ENCODE measurements at regions not wholly inside any gene's neighbourhood (a gene's known extent, or its start where the extent isn't known, plus 50 kb on each side); places are given as distances from the start of the nearest gene placed in this dataset.

DNA sequence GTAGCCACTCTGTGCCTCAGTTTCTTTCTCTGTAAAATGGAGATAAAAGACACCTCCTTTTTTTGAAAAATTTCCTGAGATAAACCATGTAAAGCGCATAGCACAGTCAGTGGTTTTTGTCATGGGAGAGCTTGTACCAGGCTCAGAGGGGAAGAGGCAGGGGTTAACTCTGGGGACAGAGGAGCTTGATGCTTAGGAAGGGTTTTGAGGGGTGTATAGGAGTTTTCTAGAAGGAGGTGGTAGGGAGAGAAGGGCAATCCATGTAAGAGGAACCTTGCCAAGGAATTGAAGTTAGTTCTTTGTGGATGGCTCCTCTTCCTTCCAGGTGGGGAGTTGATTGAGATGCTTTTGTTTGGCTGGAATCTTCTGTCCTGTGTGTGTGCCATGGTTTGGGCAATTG, 131.9 kb upstream of the GSE1 start:
- no peak for FAIRE-seq

DNA sequence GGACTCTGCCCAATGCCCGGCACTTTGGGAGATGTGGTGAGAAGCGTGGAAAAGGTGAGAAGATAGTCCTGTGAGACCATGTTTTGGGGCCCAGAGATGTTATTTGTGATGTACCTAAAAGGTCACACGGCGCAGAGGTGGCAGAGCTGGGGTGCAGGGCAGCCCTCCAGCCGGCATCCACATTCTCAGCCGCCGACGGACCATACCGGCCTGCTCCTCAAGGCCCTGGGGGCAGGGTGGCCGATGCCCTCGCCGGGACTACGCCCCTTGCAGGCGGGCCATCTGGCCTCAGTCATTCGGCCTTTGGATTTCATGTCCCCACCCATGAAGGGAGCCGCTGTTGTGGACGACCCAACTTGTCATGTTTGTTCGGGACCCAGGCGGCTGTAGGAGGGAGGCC, 131.4 kb upstream of the GSE1 start:
- Histone ChIP-seq H3K4me1 (ENCODE audit: control insufficient read depth, extremely low read depth, insufficient read depth, low read length) (no peaks in the 10 kb centered on the region), H3K4me2 (ENCODE audit: control insufficient read depth, extremely low read depth, insufficient read depth, low read depth, low read length) (no peak overlapping the region), H3K9me3 (ENCODE audit: control insufficient read depth, low read depth, low read length) (no peaks in the 10 kb centered on the region), H3K79me2 (ENCODE audit: control insufficient read depth, insufficient read depth, low read length) (no peaks in the 10 kb centered on the region), H3K4me3 (ENCODE audit: control insufficient read depth in 2 of 3, extremely low read depth in 1 of 3, insufficient read depth in 2 of 3, low read depth in 1 of 3, low read length in 3 of 3) (no peak overlapping the region), H3K27ac (ENCODE audit: control insufficient read depth, insufficient read depth, low read length) (no peak overlapping the region), H3K9ac (ENCODE audit: control insufficient read depth, extremely low read depth, insufficient read depth, low read length) (no peak overlapping the region), H3K36me3 (ENCODE audit: control insufficient read depth in 2 of 2, extremely low read depth in 1 of 2, insufficient read depth in 2 of 2, low read length in 2 of 2) (no peaks in the 10 kb centered on the region), H3K9me1 (ENCODE audit: control insufficient read depth, extremely low read depth, insufficient read depth, low read length) (no peaks in the 10 kb centered on the region), H2AFZ (ENCODE audit: control insufficient read depth, low read length) (no peak overlapping the region), H3K27me3 (ENCODE audit: control insufficient read depth, extremely low read depth, insufficient read depth, low read length) (no peaks in the 10 kb centered on the region), H4K20me1 (ENCODE audit: control insufficient read depth, extremely low read depth, insufficient read depth, low read length) (no peaks in the 10 kb centered on the region)
- dilution Hi-C loops (cut with MboI; ENCODE audit: extremely low pct_ligation_motif_present, low sequenced_read_pairs) = no loop called here
- TF ChIP-seq CTCF (optimal IDR thresholded peaks at IDR 0.05 in 1 of 3, IDR thresholded peaks at IDR 0.05 in 1 of 3, conservative IDR thresholded peaks at IDR 0.05 in 1 of 3; ENCODE audit: extremely low read depth in 1 of 3, insufficient read depth in 2 of 3, low read length in 3 of 3) (no peak), EZH2 (IDR thresholded peaks at IDR 0.05; ENCODE audit: low read length) (no peak)
- FAIRE-seq (no peak), DNase-seq (ENCODE audit: low read depth, low spot score) (no peak)

More for the DNA sequence above, 131.9 kb upstream of the GSE1 start:
- Histone ChIP-seq H4K20me1 (ENCODE audit: control insufficient read depth, extremely low read depth, insufficient read depth, low read length) (no peaks in the 10 kb centered on the region), H3K4me3 (ENCODE audit: control insufficient read depth in 2 of 3, extremely low read depth in 1 of 3, insufficient read depth in 2 of 3, low read depth in 1 of 3, low read length in 3 of 3) (no peak overlapping the region), H3K9me1 (ENCODE audit: control insufficient read depth, extremely low read depth, insufficient read depth, low read length) (no peaks in the 10 kb centered on the region), H3K27me3 (ENCODE audit: control insufficient read depth, extremely low read depth, insufficient read depth, low read length) (no peaks in the 10 kb centered on the region), H3K27ac (ENCODE audit: control insufficient read depth, insufficient read depth, low read length) (no peak overlapping the region), H2AFZ (ENCODE audit: control insufficient read depth, low read length) (no peak overlapping the region), H3K9me3 (ENCODE audit: control insufficient read depth, low read depth, low read length) (no peaks in the 10 kb centered on the region), H3K4me1 (ENCODE audit: control insufficient read depth, extremely low read depth, insufficient read depth, low read length) (no peaks in the 10 kb centered on the region), H3K79me2 (ENCODE audit: control insufficient read depth, insufficient read depth, low read length) (no peaks in the 10 kb centered on the region), H3K9ac (ENCODE audit: control insufficient read depth, extremely low read depth, insufficient read depth, low read length) (no peak overlapping the region), H3K36me3 (ENCODE audit: control insufficient read depth in 2 of 2, extremely low read depth in 1 of 2, insufficient read depth in 2 of 2, low read length in 2 of 2) (no peaks in the 10 kb centered on the region), H3K4me2 (ENCODE audit: control insufficient read depth, extremely low read depth, insufficient read depth, low read depth, low read length) (no peak overlapping the region)
- no peak for TF ChIP-seq CTCF (optimal IDR thresholded peaks at IDR 0.05 in 1 of 3, IDR thresholded peaks at IDR 0.05 in 1 of 3, conservative IDR thresholded peaks at IDR 0.05 in 1 of 3; ENCODE audit: extremely low read depth in 1 of 3, insufficient read depth in 2 of 3, low read length in 3 of 3)
- TF ChIP-seq EZH2 (IDR thresholded peaks at IDR 0.05; ENCODE audit: low read length) = no peak
- no peak for DNase-seq (ENCODE audit: low read depth, low spot score)
- dilution Hi-C loops (cut with MboI; ENCODE audit: extremely low pct_ligation_motif_present, low sequenced_read_pairs) = no loop called here
